ENCODE measurements at regions not wholly inside any gene's neighbourhood (a gene's known extent, or its start where the extent isn't known, plus 50 kb on each side); places are given as distances from the start of the nearest gene placed in this dataset.

DNA sequence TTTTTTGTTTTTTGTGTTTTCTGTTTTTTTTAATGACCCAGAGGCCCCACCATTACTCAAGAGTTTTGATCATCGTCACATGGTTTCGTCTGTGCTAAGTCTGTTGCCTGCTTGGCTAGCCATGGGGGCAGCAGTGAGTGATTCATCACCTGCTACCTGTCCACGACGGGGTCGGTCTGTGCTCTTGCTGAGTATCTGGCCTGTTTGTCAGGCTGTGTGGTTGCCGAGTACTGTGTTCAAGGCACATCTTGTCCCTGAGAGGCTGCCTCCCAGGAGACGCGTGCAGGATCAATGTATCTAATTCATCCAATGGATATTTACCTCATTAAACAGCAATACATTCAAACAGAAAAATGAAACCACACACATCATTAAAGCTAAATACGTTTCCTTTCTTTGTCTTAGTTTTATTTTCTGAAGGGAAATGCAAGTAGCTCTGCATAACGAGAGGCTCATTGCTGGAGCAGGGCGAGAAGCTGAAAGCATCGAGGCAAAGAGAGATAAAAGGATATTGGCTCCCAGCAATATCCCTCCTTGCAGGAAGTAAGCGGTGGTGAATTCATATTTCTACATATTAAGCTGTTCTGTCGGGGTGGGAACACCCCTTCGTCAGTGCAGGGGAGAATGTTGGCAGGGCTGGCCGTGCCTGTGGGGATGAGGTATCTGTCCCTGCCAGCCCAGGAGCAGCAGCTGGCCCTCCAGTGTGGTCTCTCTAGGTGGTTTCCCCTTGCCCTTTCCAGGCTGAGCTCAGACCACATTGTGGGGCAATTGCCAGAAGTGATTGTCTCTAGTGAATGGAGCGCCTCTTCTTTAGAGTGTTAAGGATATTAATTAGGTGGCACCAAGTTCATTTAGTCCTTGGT lies 166.2 kb upstream of the ASIC2 start:
- H3K4me3 ChIP-seq (ENCODE audit: low read length, poor library complexity, severe bottlenecking): no peak overlapping the region
- no peak overlapping the region for H2AFZ ChIP-seq (ENCODE audit: low read length)
- no peaks in the 10 kb centered on the region for H3F3A ChIP-seq (ENCODE audit: low read depth)
- H3K36me3 ChIP-seq (ENCODE audit: insufficient read depth, low read length): no peaks in the 10 kb centered on the region
- no peaks in the 10 kb centered on the region for H3K4me1 ChIP-seq (ENCODE audit: insufficient read depth, low read length, poor library complexity, severe bottlenecking)
- no peaks in the 10 kb centered on the region for H4K20me1 ChIP-seq (ENCODE audit: insufficient read depth, low read length, poor library complexity, severe bottlenecking)
- no peak overlapping the region for H3K4me2 ChIP-seq (ENCODE audit: low read depth, low read length, poor library complexity, severe bottlenecking)
- no peaks in the 10 kb centered on the region for H3K79me2 ChIP-seq (ENCODE audit: insufficient read depth, low read length)
- no peak for TF ChIP-seq CTCF (conservative IDR thresholded peaks at IDR 0.05; ENCODE audit: low read length)
- TF ChIP-seq EZH2phosphoT487 (IDR thresholded peaks at IDR 0.05; ENCODE audit: borderline replicate concordance): no peak
- no peaks in the 10 kb centered on the region; the same call in 1 of the 2 replicates for H3K9me3 ChIP-seq (ENCODE audit: insufficient read depth, low read depth, low read length)
- no peaks in the 10 kb centered on the region; the same call in 1 of the 2 replicates for H3K9me2 ChIP-seq (replicated peaks; ENCODE audit: low read depth, low read length)
- no peak overlapping the region for H3K9ac ChIP-seq (ENCODE audit: low read depth, low read length, poor library complexity, severe bottlenecking)
- H3K27me3 ChIP-seq (ENCODE audit: insufficient read depth, low read length, poor library complexity, severe bottlenecking): no peaks in the 10 kb centered on the region

DNA sequence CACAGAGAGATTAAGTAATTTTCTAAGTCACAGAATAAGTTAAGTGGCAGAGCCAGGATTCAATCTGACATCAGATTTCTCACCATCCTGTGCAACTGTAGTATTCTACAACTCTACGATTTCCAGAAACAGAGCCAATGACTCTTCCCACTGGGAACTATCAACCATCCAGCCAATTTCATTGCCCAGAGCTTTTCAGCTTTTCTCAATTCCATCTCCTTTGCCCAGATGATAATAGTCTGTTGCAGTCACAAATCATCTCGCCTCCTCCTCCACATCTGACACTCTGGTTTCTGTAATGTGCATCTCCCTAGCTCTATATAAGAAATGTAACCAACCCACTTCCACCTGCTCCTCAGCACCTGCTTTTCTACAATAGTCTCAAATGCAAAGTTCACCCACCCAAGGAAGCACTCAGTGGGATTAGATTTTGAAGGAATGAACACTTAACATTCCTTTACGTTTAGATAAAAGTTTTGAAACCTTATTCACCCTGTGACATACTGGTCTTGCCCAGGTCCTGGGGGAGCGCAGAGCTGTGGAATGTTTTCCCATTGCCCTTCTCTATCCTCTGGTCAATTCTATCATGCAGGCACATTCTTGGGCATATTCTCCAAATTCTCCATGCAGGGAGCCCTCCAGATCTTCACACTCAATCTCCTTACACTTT lies 167.8 kb upstream of the ASIC2 start:
- Histone ChIP-seq H3K27me3 (ENCODE audit: insufficient read depth, low read length, poor library complexity, severe bottlenecking) (no peaks in the 10 kb centered on the region), H3F3A (ENCODE audit: low read depth) (no peaks in the 10 kb centered on the region), H3K36me3 (ENCODE audit: insufficient read depth, low read length) (no peaks in the 10 kb centered on the region), H4K20me1 (ENCODE audit: insufficient read depth, low read length, poor library complexity, severe bottlenecking) (no peaks in the 10 kb centered on the region), H3K9ac (ENCODE audit: low read depth, low read length, poor library complexity, severe bottlenecking) (no peak overlapping the region), H3K79me2 (ENCODE audit: insufficient read depth, low read length) (no peaks in the 10 kb centered on the region), H3K4me2 (ENCODE audit: low read depth, low read length, poor library complexity, severe bottlenecking) (no peak overlapping the region), H2AFZ (ENCODE audit: low read length) (no peak overlapping the region), H3K4me3 (ENCODE audit: low read length, poor library complexity, severe bottlenecking) (no peak overlapping the region), H3K4me1 (ENCODE audit: insufficient read depth, low read length, poor library complexity, severe bottlenecking) (no peaks in the 10 kb centered on the region), H3K9me3 (ENCODE audit: insufficient read depth, low read depth, low read length) (no peaks in the 10 kb centered on the region; the same call in 1 of the 2 replicates), H3K9me2 (replicated peaks; ENCODE audit: low read depth, low read length) (no peaks in the 10 kb centered on the region; the same call in 1 of the 2 replicates)
- TF ChIP-seq EZH2phosphoT487 (IDR thresholded peaks at IDR 0.05; ENCODE audit: borderline replicate concordance) (no peak), CTCF (conservative IDR thresholded peaks at IDR 0.05; ENCODE audit: low read length) (no peak)

DNA sequence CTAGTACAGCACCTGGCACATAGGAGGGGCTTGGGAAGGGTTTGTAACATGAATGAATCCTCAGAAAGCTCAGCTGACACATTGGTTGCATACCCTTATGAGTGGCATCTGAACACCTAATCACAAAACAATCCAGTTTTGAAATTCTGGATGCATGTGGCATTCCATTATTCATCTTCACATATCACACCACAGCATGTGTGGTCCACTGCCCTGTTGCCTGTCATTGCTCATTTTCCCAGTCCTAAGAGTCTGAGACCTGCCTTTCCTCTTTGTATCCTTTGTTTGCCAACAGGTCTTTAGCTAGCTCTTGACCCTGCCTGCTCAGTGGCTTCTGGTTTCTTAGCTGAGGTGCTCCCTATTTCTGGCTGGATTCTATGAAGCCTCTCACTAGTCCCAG lies 170.8 kb upstream of the ASIC2 start:
- Histone ChIP-seq H2AFZ (ENCODE audit: low read length) (no peak overlapping the region), H3K9ac (ENCODE audit: low read depth, low read length, poor library complexity, severe bottlenecking) (no peak overlapping the region), H3K4me1 (ENCODE audit: insufficient read depth, low read length, poor library complexity, severe bottlenecking) (no peaks in the 10 kb centered on the region), H3K27me3 (ENCODE audit: insufficient read depth, low read length, poor library complexity, severe bottlenecking) (no peaks in the 10 kb centered on the region), H3K4me2 (ENCODE audit: low read depth, low read length, poor library complexity, severe bottlenecking) (no peak overlapping the region), H3K79me2 (ENCODE audit: insufficient read depth, low read length) (no peaks in the 10 kb centered on the region), H3K36me3 (ENCODE audit: insufficient read depth, low read length) (no peaks in the 10 kb centered on the region), H3F3A (ENCODE audit: low read depth) (no peaks in the 10 kb centered on the region), H3K4me3 (ENCODE audit: low read length, poor library complexity, severe bottlenecking) (no peak overlapping the region), H3K9me3 (ENCODE audit: insufficient read depth, low read depth, low read length) (no peaks in the 10 kb centered on the region; the same call in 1 of the 2 replicates), H4K20me1 (ENCODE audit: insufficient read depth, low read length, poor library complexity, severe bottlenecking) (no peaks in the 10 kb centered on the region), H3K9me2 (replicated peaks; ENCODE audit: low read depth, low read length) (no peaks in the 10 kb centered on the region)
- TF ChIP-seq CTCF (conservative IDR thresholded peaks at IDR 0.05; ENCODE audit: low read length): no peak
- TF ChIP-seq EZH2phosphoT487 (IDR thresholded peaks at IDR 0.05; ENCODE audit: borderline replicate concordance): no peak

All from Loucy (cell line).